ENCODE measurements at regions not wholly inside any gene's neighbourhood (a gene's known extent, or its start where the extent isn't known, plus 50 kb on each side); places are given as distances from the start of the nearest gene placed in this dataset.

DNA sequence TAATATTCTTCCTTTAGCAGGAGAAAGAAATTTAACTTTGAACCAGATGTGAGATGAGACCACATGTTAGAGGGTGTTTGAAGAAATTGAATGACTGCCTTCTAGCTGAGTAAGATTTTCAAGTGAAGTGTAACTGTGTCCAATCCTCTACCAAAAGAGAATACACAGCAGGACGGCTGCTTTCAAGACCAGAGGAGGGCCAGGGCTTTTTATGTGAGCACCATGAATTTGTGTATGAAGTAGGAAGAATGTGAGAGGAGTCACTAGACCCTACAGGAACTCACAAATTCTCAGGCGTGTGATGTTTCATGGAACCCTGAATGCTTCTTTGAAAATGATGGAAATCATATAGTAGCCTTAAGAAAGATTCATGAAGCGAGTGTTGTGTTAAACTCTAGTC is 56.8 kb upstream of the SPACA1 start:
- TF ChIP-seq, protein P1, sequence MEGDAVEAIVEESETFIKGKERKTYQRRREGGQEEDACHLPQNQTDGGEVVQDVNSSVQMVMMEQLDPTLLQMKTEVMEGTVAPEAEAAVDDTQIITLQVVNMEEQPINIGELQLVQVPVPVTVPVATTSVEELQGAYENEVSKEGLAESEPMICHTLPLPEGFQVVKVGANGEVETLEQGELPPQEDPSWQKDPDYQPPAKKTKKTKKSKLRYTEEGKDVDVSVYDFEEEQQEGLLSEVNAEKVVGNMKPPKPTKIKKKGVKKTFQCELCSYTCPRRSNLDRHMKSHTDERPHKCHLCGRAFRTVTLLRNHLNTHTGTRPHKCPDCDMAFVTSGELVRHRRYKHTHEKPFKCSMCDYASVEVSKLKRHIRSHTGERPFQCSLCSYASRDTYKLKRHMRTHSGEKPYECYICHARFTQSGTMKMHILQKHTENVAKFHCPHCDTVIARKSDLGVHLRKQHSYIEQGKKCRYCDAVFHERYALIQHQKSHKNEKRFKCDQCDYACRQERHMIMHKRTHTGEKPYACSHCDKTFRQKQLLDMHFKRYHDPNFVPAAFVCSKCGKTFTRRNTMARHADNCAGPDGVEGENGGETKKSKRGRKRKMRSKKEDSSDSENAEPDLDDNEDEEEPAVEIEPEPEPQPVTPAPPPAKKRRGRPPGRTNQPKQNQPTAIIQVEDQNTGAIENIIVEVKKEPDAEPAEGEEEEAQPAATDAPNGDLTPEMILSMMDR (CRISPR knock-in tag; IDR thresholded peaks at IDR 0.05) = no peak
- TF ChIP-seq ZNF335 (CRISPR knock-in tag; IDR thresholded peaks at IDR 0.05) (no peak), ZNF124 (CRISPR knock-in tag; IDR thresholded peaks at IDR 0.05) (no peak), PHF20 (CRISPR knock-in tag; IDR thresholded peaks at IDR 0.05) (no peak), ZNF20 (CRISPR knock-in tag; IDR thresholded peaks at IDR 0.05) (no peak)
- TF ChIP-seq, protein P2, sequence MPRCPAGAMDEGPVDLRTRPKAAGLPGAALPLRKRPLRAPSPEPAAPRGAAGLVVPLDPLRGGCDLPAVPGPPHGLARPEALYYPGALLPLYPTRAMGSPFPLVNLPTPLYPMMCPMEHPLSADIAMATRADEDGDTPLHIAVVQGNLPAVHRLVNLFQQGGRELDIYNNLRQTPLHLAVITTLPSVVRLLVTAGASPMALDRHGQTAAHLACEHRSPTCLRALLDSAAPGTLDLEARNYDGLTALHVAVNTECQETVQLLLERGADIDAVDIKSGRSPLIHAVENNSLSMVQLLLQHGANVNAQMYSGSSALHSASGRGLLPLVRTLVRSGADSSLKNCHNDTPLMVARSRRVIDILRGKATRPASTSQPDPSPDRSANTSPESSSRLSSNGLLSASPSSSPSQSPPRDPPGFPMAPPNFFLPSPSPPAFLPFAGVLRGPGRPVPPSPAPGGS (CRISPR knock-in tag; IDR thresholded peaks at IDR 0.05) = no peak
- TF ChIP-seq, protein P3, sequence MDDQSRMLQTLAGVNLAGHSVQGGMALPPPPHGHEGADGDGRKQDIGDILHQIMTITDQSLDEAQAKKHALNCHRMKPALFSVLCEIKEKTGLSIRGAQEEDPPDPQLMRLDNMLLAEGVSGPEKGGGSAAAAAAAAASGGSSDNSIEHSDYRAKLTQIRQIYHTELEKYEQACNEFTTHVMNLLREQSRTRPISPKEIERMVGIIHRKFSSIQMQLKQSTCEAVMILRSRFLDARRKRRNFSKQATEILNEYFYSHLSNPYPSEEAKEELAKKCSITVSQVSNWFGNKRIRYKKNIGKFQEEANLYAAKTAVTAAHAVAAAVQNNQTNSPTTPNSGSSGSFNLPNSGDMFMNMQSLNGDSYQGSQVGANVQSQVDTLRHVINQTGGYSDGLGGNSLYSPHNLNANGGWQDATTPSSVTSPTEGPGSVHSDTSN (CRISPR knock-in tag; IDR thresholded peaks at IDR 0.05; ENCODE audit: borderline replicate concordance) = no peak
- TF ChIP-seq, protein P4, sequence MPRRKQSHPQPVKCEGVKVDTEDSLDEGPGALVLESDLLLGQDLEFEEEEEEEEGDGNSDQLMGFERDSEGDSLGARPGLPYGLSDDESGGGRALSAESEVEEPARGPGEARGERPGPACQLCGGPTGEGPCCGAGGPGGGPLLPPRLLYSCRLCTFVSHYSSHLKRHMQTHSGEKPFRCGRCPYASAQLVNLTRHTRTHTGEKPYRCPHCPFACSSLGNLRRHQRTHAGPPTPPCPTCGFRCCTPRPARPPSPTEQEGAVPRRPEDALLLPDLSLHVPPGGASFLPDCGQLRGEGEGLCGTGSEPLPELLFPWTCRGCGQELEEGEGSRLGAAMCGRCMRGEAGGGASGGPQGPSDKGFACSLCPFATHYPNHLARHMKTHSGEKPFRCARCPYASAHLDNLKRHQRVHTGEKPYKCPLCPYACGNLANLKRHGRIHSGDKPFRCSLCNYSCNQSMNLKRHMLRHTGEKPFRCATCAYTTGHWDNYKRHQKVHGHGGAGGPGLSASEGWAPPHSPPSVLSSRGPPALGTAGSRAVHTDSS (CRISPR knock-in tag; conservative IDR thresholded peaks at IDR 0.05) = no peak
- TF ChIP-seq, protein P5, sequence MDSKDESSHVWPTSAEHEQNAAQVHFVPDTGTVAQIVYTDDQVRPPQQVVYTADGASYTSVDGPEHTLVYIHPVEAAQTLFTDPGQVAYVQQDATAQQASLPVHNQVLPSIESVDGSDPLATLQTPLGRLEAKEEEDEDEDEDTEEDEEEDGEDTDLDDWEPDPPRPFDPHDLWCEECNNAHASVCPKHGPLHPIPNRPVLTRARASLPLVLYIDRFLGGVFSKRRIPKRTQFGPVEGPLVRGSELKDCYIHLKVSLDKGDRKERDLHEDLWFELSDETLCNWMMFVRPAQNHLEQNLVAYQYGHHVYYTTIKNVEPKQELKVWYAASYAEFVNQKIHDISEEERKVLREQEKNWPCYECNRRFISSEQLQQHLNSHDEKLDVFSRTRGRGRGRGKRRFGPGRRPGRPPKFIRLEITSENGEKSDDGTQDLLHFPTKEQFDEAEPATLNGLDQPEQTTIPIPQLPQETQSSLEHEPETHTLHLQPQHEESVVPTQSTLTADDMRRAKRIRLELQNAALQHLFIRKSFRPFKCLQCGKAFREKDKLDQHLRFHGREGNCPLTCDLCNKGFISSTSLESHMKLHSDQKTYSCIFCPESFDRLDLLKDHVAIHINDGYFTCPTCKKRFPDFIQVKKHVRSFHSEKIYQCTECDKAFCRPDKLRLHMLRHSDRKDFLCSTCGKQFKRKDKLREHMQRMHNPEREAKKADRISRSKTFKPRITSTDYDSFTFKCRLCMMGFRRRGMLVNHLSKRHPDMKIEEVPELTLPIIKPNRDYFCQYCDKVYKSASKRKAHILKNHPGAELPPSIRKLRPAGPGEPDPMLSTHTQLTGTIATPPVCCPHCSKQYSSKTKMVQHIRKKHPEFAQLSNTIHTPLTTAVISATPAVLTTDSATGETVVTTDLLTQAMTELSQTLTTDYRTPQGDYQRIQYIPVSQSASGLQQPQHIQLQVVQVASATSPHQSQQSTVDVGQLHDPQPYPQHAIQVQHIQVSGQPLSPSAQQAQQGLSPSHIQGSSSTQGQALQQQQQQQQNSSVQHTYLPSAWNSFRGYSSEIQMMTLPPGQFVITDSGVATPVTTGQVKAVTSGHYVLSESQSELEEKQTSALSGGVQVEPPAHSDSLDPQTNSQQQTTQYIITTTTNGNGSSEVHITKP (CRISPR knock-in tag; IDR thresholded peaks at IDR 0.05; ENCODE audit: low read depth) = no peak
